Neural cell (in vitro differentiated cells): ENCODE measurements at regions not wholly inside any gene's neighbourhood (a gene's known extent, or its start where the extent isn't known, plus 50 kb on each side); places are given as distances from the start of the nearest gene placed in this dataset.

Source experiments
- CTCF ChIP-seq: fragments of 450-650 bp; IDR thresholded peaks from 2 replicates; pipeline ENCODE4 v1.5.1; 2014; ENCODE audit warnings: antibody characterized with exemption, mild to moderate bottlenecking, moderate library complexity; ENCODE audit not compliant: poor library complexity, severe bottlenecking
- POLR2AphosphoS5 ChIP-seq: IDR thresholded peaks from 2 replicates; pipeline ENCODE4 v1.6.1; 2012

DNA sequence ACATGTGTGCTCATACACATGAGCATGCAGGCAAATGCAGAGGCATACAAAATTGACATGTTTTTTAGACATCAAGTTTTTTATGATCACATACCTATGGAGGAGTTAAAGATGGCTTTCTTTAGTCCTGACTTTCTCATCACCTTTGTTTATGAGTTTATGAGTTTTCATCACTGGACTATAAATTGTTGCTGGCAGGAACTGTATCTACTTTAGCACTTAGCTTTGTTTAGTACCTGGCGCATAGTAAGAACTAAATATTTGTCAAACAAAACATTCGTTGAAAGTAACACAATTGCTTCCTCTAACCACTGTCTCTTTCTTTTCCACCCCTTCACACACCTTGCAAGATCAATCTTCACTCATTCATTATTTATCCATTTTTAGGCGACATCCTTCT is 182.6 kb downstream of the SUCNR1 start:
- TF ChIP-seq CTCF: no peak
- TF ChIP-seq POLR2AphosphoS5: no peak
